NB4 (cell line): ENCODE measurements at regions not wholly inside any gene's neighbourhood (a gene's known extent, or its start where the extent isn't known, plus 50 kb on each side); places are given as distances from the start of the nearest gene placed in this dataset.

Experiments used
- MYC ChIP-seq: IDR thresholded peaks from 2 replicates; pipeline ENCODE4 v1.6.1; 2011; ENCODE audit warnings: low read depth, low read length
- TF ChIP-seq, protein P1 (sequence below): IDR thresholded peaks from one replicate; pipeline ENCODE4 v1.5.1; 2012; ENCODE audit warnings: low read depth, low read length

GRCh38 chr4:178784491-178784890 lies 1342.3 kb upstream of the AGA start:
- TF ChIP-seq, protein P1, sequence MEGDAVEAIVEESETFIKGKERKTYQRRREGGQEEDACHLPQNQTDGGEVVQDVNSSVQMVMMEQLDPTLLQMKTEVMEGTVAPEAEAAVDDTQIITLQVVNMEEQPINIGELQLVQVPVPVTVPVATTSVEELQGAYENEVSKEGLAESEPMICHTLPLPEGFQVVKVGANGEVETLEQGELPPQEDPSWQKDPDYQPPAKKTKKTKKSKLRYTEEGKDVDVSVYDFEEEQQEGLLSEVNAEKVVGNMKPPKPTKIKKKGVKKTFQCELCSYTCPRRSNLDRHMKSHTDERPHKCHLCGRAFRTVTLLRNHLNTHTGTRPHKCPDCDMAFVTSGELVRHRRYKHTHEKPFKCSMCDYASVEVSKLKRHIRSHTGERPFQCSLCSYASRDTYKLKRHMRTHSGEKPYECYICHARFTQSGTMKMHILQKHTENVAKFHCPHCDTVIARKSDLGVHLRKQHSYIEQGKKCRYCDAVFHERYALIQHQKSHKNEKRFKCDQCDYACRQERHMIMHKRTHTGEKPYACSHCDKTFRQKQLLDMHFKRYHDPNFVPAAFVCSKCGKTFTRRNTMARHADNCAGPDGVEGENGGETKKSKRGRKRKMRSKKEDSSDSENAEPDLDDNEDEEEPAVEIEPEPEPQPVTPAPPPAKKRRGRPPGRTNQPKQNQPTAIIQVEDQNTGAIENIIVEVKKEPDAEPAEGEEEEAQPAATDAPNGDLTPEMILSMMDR = no peak
- no peak for TF ChIP-seq MYC
